HepG2 (cell line): ENCODE measurements at regions not wholly inside any gene's neighbourhood (a gene's known extent, or its start where the extent isn't known, plus 50 kb on each side); places are given as distances from the start of the nearest gene placed in this dataset.

Experiments
- ARID2 ChIP-seq: sonication (generic); formaldehyde crosslinking; IDR thresholded peaks from 2 replicates; pipeline ENCODE4 v1.8.1; 2022; ENCODE audit warnings: mild to moderate bottlenecking, missing genetic modification reagents, borderline replicate concordance
- ATF7-NPFF ChIP-seq: sonication (generic); formaldehyde crosslinking; IDR thresholded peaks from 2 replicates; pipeline ENCODE4 v1.8.1; 2023; ENCODE audit warnings: mild to moderate bottlenecking, low read depth, missing genetic modification reagents, moderate library complexity
- CHCHD3 ChIP-seq: sonication (generic); formaldehyde crosslinking; IDR thresholded peaks from 2 replicates; pipeline ENCODE4 v1.8.0; 2022; ENCODE audit warnings: mild to moderate bottlenecking, missing genetic modification reagents, moderate library complexity
- ELF3 ChIP-seq: IDR thresholded peaks from 2 replicates; pipeline ENCODE4 v1.6.1; 2016; ENCODE audit warnings: missing genetic modification reagents, missing compliant biosample characterization
- ETV6 ChIP-seq: sonication (generic); formaldehyde crosslinking; conservative IDR thresholded peaks from 2 replicates; pipeline ENCODE4 v1.4.0; 2020; ENCODE audit warnings: missing genetic modification reagents
- FOXP4 ChIP-seq: sonication (generic); formaldehyde crosslinking; IDR thresholded peaks from 2 replicates; pipeline ENCODE4 v1.4.0; 2020; ENCODE audit warnings: missing genetic modification reagents
- HDAC2 ChIP-seq: sonication (generic); formaldehyde crosslinking; IDR thresholded peaks from 2 replicates; pipeline ENCODE4 v1.4.0; 2020; ENCODE audit warnings: missing genetic modification reagents
- HOXA3 ChIP-seq: sonication (generic); formaldehyde crosslinking; IDR thresholded peaks from 2 replicates; pipeline ENCODE4 v1.5.0; 2020; ENCODE audit warnings: missing genetic modification reagents
- MAF1 ChIP-seq: sonication (generic); formaldehyde crosslinking; IDR thresholded peaks from 2 replicates; pipeline ENCODE4 v1.5.0; 2020; ENCODE audit warnings: missing genetic modification reagents, borderline replicate concordance
- MYPOP ChIP-seq: sonication (generic); formaldehyde crosslinking; IDR thresholded peaks from 2 replicates; pipeline ENCODE4 v1.8.1; 2023; ENCODE audit warnings: mild to moderate bottlenecking, moderate library complexity, missing genetic modification reagents
- NFKB2 ChIP-seq: sonication (generic); formaldehyde crosslinking; IDR thresholded peaks from 2 replicates; pipeline ENCODE4 v1.4.0; 2020; ENCODE audit warnings: missing genetic modification reagents, borderline replicate concordance
- PATZ1 ChIP-seq: sonication (generic); formaldehyde crosslinking; IDR thresholded peaks from 2 replicates; pipeline ENCODE4 v1.4.0; 2020; ENCODE audit warnings: missing genetic modification reagents
- PCBP1 ChIP-seq: fragments of 200-400 bp; formaldehyde crosslinking; IDR thresholded peaks from 2 replicates; pipeline ENCODE4 v1.6.1; 2017; ENCODE audit warnings: mild to moderate bottlenecking, low read depth, low read length, borderline replicate concordance
- PREB ChIP-seq: sonication (generic); formaldehyde crosslinking; IDR thresholded peaks from 2 replicates; pipeline ENCODE4 v1.4.0; 2020; ENCODE audit warnings: missing genetic modification reagents
- RAD51 ChIP-seq: fragments of 450-650 bp; IDR thresholded peaks from 2 replicates; pipeline ENCODE4 v1.6.1; 2016; ENCODE audit warnings: borderline replicate concordance
- RXRB ChIP-seq: IDR thresholded peaks from 2 replicates; pipeline ENCODE4 v1.6.1; 2016; ENCODE audit warnings: borderline replicate concordance, missing genetic modification reagents, missing compliant biosample characterization
- SIX1 ChIP-seq: sonication (generic); formaldehyde crosslinking; IDR thresholded peaks from 2 replicates; pipeline ENCODE4 v1.4.0; 2020; ENCODE audit warnings: missing genetic modification reagents, borderline replicate concordance
- SMAD3 ChIP-seq: sonication (generic); formaldehyde crosslinking; IDR thresholded peaks from 2 replicates; pipeline ENCODE4 v1.4.0; 2020; ENCODE audit warnings: missing genetic modification reagents
- THRA ChIP-seq: sonication (generic); formaldehyde crosslinking; IDR thresholded peaks from 2 replicates; pipeline ENCODE4 v1.4.0; 2020; ENCODE audit warnings: missing genetic modification reagents, borderline replicate concordance
- ZIK1 ChIP-seq: sonication (generic); formaldehyde crosslinking; IDR thresholded peaks from 2 replicates; pipeline ENCODE4 v1.5.0; 2020; ENCODE audit warnings: mild to moderate bottlenecking, low read depth, missing genetic modification reagents, borderline replicate concordance
- ZNF598 ChIP-seq: sonication (generic); formaldehyde crosslinking; IDR thresholded peaks from 2 replicates; pipeline ENCODE4 v1.5.1; 2020; ENCODE audit warnings: mild to moderate bottlenecking, missing genetic modification reagents, borderline replicate concordance

- TF ChIP-seq FOXP4 (CRISPR knock-in tag) (peak; percentile 82), NFKB2 (CRISPR knock-in tag) (peak; percentile 59; the same call in 1 of the 2 replicates), MYPOP (peak; percentile 26; the same call in 1 of the 2 replicates), SMAD3 (peak; percentile 78), ZIK1 (peak; percentile 45), PREB (no peak), ETV6 (no peak), HOXA3 (CRISPR knock-in tag) (peak; percentile 85), ARID2 (CRISPR knock-in tag) (no peak; the same call in 1 of the 2 replicates), ELF3 (peak; percentile 45; the same call in 1 of the 2 replicates), HDAC2 (peak; percentile 91), ATF7-NPFF (CRISPR knock-in tag) (0 out of 2 replicates have a peak, but pooled peaks have one; percentile 22), THRA (CRISPR knock-in tag) (peak; percentile 69; the same call in 1 of the 2 replicates), SIX1 (CRISPR knock-in tag) (peak; percentile 97; the same call in 1 of the 2 replicates), RXRB (CRISPR knock-in tag) (peak; percentile 93), ZNF598 (CRISPR knock-in tag) (0 out of 2 replicates have a peak, but pooled peaks have one; percentile 80), PATZ1 (CRISPR knock-in tag) (peak; percentile 62), MAF1 (CRISPR knock-in tag) (0 out of 2 replicates have a peak, but pooled peaks have one; percentile 79), RAD51 (no peak), PCBP1 (no peak), CHCHD3 (CRISPR knock-in tag) (no peak)
Observed at GRCh38 chr9:113650207-113651131, 186.9 kb downstream of the RGS3 start (continued).
